Stomach (tissue), 4 donors: ENCODE measurements at regions not wholly inside any gene's neighbourhood (a gene's known extent, or its start where the extent isn't known, plus 50 kb on each side); places are given as distances from the start of the nearest gene placed in this dataset.
"Not testable (repeated sequence)": the region's sequence is repeated elsewhere in the genome, so short reads cannot be mapped to it uniquely, and the experiment has no call there.

Experiments
- EP300 ChIP-seq: sonication (generic); formaldehyde crosslinking; IDR thresholded peaks from one replicate; pipeline ENCODE4 v1.6.1; 2017; ENCODE audit warnings: antibody characterized with exemption
- POLR2AphosphoS5 ChIP-seq, 3 donors: sonication (generic); formaldehyde crosslinking; IDR thresholded peaks; one replicate each; pipeline ENCODE4 v1.6.1; 2016; ENCODE audit warnings: antibody characterized with exemption in 3 of 3
- TF ChIP-seq, protein P1 (sequence below), 7 experiments: fragments of 450-650 bp in 4 of 7; fragments of 200-600 bp in 3 of 7; sonication (generic) in 3 of 7; IDR thresholded peaks; one replicate each; pipeline ENCODE4 v1.5.1; 2016 to 2019; ENCODE audit warnings: antibody characterized with exemption in 7 of 7, control low read depth in 2 of 7, mild to moderate bottlenecking in 1 of 7

DNA sequence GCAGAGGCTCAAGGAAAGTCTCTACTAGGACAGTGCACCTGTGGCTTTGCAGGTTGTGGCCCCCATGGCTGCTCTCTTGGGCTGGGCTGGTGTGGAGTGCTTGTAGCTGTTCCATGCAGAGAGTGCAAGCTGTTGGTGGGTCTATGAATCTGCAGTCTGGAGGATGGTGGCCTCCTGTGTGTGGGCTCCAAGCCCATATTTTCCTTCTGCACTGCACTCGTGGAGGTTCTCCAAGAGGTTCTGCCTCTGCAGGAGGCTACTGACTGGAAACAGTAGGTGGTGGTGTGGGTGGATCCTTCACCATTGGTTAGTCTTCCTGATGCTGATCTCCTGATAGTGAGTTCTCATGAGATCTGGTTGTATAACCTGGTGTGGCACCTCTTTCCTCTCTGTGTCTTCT, 143.2 kb upstream of the ZNF519 start:
- TF ChIP-seq, protein P1, sequence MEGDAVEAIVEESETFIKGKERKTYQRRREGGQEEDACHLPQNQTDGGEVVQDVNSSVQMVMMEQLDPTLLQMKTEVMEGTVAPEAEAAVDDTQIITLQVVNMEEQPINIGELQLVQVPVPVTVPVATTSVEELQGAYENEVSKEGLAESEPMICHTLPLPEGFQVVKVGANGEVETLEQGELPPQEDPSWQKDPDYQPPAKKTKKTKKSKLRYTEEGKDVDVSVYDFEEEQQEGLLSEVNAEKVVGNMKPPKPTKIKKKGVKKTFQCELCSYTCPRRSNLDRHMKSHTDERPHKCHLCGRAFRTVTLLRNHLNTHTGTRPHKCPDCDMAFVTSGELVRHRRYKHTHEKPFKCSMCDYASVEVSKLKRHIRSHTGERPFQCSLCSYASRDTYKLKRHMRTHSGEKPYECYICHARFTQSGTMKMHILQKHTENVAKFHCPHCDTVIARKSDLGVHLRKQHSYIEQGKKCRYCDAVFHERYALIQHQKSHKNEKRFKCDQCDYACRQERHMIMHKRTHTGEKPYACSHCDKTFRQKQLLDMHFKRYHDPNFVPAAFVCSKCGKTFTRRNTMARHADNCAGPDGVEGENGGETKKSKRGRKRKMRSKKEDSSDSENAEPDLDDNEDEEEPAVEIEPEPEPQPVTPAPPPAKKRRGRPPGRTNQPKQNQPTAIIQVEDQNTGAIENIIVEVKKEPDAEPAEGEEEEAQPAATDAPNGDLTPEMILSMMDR (IDR thresholded peaks at IDR 0.05): not testable (repeated sequence)
- not testable (repeated sequence) for TF ChIP-seq POLR2AphosphoS5 (IDR thresholded peaks at IDR 0.05); EP300
